Activated gamma-delta T cell (primary cell): ENCODE measurements at regions not wholly inside any gene's neighbourhood (a gene's known extent, or its start where the extent isn't known, plus 50 kb on each side); places are given as distances from the start of the nearest gene placed in this dataset.
"Not testable (repeated sequence)": the region's sequence is repeated elsewhere in the genome, so short reads cannot be mapped to it uniquely, and the experiment has no call there.

ENCODE experiments used
- DNase-seq: peaks from one replicate; lab custom pipeline; 2025; lab: John Stamatoyannopoulos, UW

DNA sequence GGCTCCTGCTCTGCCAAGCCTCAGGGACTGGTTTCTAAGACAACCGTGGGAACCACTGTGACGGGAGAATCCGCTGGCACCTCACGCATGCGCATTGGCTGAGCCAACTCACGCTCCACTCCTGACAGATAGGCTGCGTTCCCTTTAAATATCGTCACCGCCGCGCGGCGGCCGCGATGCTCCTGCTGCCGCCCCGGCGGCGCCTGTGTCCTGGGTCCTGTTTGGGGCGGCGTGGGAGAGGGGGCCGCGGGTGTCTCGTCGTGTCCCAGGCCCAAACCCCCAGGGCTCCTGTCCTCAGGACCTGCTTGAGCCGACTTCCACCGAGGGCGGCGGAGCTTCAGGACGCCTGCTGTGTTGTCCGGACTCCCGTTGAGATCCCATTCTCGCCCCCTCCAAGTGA, 684.8 kb upstream of the TPTE start:
- not testable (repeated sequence) for DNase-seq

DNA sequence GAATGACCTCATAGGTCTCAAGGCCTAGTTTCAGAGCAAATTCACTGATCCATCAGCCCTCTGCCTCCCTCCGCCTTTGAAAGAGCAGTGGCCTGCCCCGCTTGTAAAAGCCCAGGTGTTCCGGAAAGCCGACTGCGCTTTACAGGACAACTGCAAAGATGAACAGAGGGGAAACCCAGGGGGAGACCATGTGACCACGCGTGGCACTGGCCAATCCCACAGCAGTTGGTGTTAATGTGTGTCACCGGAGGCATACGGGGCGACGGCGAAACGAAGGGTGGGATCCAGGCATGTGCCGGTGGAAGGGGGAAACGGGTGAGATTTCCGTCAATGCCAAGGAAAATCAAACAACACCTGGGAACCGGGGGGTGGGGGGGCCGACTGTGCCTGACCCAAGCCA, 684.4 kb upstream of the TPTE start:
- DNase-seq, result not testable (repeated sequence)

DNA sequence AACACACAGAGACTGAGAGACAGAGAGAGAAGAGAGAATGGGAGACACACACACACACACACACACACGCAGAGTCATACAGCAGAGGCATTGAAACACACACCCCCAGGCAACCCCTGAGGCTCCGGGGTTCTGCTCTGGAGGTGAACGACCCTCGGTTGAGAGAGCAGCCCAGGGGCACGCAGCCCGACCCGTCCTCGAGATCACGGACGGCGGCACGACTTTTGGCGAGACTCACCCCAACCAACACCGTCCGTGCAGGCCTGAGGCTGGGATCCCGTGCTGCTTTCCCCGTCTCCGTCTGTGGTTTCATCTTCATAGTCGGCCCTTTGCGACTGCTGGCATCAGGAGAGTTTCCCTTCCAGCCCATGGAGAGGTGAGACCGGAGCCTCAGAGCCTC, 683.9 kb upstream of the TPTE start:
- DNase-seq, result not testable (repeated sequence)

DNA sequence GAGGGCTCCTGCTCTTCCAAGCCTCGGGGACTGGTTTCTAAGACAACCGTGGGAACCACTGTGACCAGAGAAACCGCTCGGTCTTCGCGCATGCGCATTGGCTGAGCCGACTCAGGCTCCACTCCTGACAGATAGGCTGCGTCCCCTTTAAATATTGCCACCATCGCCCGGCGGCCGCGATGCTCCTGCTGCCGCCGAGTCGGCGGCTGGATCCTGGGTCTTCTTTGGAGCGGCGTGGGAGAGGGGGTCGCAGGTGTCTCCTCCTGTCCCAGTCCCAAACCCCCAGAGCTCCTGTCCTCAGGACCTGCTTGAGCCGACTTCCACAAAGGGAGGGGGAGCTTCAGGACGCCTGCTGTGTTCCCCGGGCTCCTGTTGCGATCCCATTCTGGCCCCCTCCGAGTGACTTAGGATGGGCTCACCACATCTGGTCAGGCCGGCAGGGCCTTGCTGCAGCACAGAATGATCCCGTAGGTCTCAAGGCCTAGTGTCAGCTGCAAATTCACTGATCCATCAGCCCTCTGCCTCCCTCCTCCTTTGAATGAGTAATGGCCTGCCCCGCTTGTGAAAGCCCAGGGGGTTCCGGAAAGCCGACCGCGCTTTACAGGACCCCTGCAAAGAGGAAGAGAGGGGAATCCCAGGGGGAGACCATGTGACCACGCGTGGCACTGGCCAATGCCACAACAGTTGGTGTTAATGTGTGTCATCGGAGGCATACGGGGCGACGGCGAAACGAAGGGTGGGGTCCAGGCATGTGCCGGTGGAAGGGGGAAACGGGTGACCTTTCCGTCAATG, 683.2 kb upstream of the TPTE start:
- DNase-seq, result no peak

DNA sequence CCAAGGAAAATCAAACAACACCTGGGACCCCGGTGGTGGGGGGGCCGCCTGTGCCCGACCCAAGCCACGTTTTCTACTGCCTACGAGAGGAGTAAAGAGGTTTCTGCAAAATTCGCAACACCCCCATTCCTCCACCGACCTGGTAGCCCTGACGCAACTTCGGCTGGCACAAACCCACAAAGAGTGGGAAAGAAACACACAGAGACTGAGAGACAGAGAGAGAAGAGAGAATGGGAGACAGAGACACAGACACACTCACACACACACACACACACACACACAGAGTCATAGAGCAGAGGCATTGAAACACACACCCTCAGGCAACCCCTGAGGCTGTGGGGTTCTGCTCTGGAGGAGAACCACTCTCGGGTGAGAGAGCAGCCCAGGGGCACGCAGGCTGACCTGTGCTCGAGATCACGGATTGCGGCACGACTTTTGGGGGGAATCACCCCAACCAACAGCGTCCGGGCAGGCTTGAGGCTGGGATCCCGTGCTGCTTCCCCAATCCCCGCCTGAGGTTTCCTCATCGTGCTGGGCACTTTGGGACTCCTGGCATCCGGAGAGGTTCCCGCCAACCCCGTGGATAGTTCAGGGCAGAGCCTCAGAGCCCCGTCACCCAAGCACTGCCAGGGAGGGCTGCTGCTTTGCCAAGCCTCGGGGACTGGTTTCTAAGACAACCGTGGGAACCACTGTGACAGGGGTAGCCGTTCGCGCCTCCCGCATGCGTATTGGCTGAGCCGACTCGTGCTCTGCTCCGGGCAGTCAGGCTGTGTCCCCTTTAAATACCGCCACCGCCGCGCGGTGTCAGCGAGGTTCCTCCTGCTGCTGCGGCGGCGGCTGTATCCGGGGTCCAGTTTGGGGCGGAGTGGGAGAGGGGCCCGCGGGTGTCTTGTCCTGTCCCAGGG, 682.4 kb upstream of the TPTE start:
- no peak for DNase-seq

DNA sequence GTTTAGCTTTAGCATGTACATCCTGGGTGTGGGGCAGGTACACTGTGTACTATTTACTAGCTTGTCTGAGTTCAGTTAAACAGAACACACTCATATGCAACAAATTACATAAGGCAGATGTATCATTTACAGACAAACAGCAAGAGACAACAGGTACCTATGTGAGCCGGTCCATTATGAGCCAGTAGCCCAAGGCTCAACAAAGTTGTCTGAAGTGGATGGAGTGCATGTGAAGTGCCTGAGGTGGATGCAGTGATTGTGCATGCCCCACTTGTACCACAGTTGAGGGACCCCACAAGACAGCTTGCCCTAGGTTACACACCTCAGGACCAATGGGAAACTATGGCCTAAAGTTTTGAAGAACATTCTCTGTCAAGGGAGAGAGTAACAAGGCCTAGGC, 677.3 kb upstream of the TPTE start:
- DNase-seq, result not testable (repeated sequence)

DNA sequence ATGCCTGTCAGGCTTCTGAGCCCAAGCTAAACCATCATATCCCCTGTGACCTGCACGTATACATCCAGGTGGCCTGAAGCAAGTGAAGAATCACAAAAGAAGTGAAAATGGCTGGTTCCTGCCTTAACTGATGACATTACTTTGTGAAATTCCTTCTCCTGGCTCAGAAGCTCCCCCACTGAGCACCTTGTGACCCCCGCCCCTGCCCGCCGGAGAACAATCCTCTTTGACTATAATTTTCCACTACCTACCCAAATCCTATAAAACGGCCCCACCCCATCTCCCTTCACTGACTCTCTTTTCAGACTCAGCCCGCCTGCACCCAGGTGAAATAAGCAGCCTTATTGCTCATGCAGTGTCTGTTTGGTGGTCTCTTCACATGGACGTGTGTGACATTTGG, 673.9 kb upstream of the TPTE start:
- not testable (repeated sequence) for DNase-seq

DNA sequence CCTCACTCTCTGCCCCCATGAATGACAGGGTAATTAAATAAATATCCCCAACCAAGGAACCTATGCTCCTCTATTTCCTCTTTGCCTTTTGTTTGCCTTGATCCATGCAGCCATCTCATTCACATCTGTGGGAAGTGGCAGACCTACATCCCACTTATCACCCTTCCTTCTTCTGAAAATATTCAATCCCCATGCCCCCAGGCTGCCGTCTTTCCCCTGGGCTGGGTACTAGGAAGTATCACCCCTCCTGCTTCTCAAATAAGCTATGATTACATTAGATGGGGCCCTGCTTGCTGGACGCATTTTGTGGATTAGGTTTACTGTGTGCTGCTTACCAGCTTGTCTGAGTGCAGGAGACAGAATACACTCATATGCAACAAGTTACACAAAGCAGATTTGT, 670.2 kb upstream of the TPTE start:
- not testable (repeated sequence) for DNase-seq

DNA sequence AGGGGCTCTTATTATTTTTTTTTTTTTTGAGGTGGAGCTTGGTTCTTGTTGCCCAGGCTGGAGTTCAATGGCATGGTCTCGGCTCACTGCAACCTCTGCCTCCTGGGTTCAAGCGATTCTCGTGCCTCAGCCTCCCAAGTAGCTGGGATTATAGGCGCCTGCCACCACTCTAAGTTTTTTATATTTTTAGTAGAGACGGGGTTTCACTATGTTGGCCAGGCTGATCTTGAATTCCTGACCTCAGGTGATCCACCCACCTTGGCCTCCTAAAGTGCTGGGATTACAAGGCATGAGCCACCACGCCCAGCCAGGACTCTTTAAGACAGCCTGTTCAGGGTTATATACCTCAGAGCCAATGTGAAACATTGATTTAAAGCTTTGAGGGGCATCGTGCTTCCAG, 669.7 kb upstream of the TPTE start:
- not testable (repeated sequence) for DNase-seq

DNA sequence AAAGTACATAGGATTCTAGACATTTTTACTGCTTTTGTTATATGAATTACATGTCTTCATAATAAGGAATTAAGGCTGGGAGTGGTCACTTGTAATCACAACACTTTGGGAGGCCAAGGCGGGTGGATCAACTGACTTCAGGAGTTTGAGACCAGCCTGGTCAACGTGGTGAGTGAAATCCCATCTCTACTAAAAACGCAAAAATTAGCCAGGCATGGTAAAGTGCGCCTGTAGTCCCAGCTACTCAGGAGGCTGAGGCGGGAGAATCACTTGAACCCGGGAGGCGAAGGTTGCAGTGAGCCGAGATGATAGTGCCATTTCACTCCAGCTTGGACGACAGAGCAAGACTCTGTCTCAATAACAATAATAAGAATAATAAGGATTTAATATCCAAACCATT, 663.8 kb upstream of the TPTE start:
- DNase-seq, result not testable (repeated sequence)

DNA sequence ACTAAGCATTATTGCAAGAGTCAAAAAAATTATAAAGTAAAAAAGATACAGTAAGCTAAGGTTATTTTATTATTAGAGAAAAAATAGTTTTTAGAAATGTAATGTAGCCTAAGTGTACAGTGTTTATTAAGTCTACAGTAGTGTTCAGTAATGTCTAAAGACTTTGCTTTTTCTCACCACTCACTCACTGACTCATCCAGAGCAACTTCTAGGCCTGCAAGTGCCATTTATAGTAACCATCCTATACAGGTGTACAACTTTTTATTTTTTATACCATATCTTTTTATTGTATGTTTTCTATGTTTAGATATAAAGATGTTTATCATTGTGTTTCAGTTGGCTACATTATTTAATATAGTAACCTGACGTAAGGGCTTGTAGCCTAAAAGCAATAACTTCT, 661.5 kb upstream of the TPTE start:
- DNase-seq, result not testable (repeated sequence)

DNA sequence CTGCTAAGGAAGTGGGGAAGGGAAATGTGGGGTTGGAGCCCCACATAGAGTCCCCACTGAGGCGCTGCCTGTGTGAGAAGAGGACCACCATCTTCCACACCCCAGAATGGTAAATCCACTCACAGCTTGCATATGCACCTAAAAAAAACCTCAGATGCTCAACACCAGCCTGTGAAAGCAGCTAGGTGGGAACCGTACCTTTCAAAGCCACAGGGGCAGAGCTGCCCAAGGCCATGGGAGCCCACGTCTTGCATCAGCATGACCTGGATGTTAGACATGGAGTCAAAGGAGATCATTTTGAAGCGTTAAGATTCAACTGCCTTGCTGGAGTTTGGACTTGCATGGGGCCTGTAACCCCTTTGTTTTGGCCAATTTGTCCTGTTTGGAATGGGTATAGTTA, 658.9 kb upstream of the TPTE start:
- not testable (repeated sequence) for DNase-seq

DNA sequence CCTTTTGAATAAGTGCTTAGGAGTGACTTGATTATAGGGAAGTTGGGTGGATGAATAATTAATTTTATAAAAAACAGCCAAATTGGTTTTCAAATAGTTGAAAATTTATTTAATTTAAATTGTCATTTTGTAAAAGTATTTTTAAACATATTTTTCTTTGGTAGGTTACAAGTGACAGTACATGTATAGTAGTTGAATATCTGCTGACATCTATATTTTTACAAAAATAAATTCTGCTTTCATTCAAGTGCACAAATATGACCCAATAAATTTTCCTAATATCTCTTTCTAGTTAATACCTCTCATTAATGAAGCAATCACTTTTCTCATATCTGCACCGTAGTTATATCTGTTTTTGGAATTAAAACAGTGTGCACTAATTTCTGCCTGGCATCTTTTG, 653.6 kb upstream of the TPTE start:
- DNase-seq, result not testable (repeated sequence)

DNA sequence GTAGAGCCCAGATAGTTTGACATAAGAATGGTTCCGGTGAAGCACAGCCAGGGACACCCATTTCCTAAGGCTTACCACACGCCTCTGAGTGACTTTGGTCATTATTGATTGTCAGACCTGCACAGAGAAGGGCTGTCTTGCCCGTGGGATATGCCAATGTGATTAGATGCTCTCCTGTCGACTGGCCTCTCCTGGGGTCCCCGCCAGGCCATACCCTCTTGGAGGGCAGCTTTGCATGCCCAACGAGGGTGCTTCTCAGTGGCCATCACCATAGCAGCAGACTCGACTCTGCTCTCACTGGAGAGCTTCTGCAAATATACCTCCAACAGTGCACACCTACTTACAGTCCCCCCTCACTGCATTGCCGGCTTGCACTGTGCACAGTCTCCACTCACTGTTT, 648.3 kb upstream of the TPTE start:
- not testable (repeated sequence) for DNase-seq

DNA sequence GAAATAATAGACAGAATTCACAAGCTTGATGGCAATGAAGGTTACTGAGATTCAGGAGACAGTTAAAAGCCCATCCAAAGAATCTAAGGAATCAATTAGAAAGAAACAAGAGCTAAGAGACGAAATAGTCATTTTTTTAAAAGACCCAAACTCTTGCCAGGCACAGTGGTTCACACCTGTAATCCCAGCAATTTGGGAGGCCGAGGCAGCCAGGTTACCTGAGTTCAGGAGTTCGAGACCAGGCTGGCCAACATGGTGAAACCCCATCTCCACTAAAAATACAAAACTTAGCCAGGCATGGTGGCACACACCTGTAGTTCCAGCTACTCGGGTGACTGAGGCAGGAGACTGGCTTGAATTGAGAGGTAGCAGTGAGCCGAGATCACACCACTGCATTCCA, 647.2 kb upstream of the TPTE start:
- DNase-seq, result not testable (repeated sequence)

DNA sequence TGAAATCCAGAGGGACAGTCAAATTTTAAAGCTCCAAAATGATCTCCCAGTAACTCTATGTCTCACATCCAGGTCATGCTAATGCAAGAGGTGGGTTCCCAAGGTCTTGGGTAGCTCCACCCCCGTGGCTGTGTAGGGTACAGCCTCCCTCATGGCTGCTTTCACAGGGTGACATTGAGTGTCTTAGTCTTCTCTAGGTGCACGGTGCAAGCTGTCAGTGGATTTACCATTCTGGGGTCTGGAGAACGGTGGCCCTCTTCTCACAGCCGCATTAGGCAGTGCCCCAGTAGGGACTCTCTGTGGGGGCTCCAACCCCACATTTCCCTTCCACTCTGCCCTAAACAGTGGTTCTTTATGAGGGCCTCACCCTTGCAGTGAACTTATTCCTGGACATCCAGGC, 640.0 kb upstream of the TPTE start:
- not testable (repeated sequence) for DNase-seq

DNA sequence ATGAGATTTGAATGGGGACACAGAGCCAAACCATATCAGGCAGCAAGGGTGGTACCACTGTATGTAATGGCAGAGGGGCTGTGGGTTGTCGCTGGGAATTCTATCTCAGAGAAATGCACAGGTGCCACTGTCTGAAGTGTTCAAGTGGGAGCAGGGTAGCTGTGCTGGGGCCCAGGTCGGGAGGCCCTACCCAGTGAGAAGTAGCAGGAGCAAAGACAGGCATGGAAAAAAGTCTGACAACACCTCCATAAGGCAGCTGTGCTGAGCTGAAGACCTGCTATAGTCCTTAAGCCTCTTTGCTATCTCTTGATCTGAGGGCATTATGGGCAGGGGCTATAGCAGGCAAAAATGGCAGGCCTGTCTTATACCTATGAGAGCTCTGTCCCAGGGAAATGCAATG, 638.3 kb upstream of the TPTE start:
- DNase-seq, result not testable (repeated sequence)

DNA sequence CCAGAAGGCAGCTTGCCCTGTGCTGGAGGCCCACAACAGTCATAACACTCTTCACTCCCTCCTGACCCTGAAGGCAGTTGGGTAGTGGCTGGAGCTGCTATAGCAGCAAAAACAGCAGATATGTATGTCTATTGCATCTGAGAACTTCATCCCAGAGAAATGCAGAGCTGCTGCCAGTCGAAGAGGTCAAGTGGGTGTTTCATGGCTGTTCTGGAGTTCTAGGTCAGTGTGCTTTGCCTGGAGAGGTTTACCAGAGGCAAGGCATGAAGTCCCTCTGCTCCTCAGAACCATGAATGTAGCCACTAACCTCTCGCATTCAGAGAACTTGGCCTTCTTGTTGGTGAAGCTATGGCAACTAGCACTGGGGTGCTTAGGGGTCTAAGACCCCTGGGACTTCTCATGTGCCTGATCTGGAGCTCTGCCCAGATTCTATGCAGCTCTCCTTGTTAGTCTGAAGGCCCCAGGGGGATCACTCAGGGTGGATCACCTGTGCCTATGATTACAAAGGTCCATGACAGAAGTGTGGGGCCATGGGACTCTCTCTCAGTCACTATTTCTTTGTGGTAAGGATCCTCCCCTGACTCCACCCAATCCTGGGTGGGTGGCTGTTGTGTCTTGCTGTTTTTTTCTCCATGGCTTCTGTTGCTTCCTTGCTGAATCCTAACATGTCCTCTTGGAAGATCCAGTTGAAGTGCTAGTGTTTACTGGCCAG, 637.7 kb upstream of the TPTE start:
- not testable (repeated sequence) for DNase-seq

DNA sequence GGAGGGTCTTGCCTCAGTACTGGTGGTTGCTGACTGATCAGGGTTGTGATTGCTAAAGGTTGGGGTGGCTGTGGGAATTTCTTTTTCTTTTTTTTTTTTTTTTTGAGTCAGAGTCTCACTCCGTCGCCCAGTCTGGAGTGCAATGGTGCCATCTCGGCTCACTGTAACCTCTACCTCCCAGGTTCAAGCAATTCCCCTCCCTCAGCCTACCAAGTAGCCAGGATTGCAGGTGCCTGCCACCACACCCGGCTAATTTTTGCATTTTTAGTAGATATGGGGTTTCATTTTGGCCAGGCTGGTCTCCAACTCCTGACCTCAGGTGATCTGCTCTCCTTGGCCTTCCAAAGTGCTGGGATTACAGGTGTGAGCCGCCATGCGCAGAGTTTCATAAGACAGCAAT, 632.9 kb upstream of the TPTE start:
- DNase-seq, result not testable (repeated sequence)

DNA sequence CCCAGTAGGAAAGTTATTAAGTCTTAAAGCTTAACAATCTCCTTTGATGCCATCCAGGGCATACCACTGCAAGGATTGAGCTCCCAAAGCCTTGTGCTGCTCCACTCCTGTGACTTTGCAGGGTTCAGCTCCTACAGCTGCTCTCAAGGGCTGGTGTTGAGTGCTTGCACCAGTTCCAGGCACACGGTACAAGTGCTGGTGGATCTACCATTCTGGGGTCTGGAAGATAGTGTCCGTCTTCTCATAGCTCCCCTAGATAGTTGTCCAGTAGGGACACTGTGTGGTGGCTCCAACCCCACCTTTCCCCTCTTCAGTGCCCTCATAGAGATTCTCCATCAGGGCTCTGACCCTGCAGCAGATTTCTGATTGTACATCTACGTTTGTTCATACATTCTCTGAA, 617.8 kb upstream of the TPTE start:
- not testable (repeated sequence) for DNase-seq

DNA sequence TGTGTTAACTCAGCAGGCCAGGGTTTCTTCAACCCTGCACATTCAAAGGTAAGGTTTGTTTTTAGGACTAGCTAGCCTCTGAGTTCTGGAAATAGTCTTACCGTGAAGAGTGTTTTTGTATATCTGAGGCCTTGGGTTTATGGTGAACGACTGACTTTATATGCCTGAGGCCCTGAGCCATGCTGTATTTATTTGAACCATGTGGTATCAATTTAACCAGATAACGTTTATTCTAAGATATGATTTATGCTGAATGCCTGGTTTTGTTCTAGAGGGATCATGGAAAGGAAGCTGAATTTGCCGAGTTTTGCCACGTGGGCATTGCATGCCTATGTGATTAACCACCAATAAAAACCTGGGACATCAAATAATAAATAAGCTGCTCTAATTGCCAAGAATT, 607.2 kb upstream of the TPTE start:
- not testable (repeated sequence) for DNase-seq

DNA sequence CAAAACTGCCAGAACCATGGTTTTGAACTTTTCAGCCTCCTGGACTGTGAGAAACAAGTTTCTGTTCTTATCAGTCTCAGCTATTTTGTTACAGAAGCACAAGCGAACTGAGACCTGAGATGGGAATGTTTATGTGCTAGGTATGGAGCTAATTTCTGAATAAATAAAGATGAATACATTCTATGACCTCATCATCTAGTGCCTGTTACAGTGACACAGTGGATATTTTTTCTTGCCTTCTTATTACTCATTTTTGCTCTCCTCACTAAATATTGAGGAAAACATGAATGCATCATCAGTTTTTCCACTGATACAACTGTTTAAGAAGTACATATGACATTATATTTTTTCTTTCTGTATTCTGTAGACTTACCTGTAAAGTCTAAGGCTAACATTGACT, 601.9 kb upstream of the TPTE start:
- not testable (repeated sequence) for DNase-seq
